HepG2 (cell line): ENCODE measurements at regions not wholly inside any gene's neighbourhood (a gene's known extent, or its start where the extent isn't known, plus 50 kb on each side); places are given as distances from the start of the nearest gene placed in this dataset.

ENCODE experiments used
- E2F5 ChIP-seq: sonication (generic); formaldehyde crosslinking; conservative IDR thresholded peaks from 2 replicates; pipeline ENCODE4 v1.4.0; 2020; ENCODE audit warnings: missing genetic modification reagents
- ELF1 ChIP-seq: sonication (generic); formaldehyde crosslinking; IDR thresholded peaks from 2 replicates; pipeline ENCODE4 v1.4.0; 2020; ENCODE audit warnings: missing genetic modification reagents
- FOXK1 ChIP-seq: sonication (generic); formaldehyde crosslinking; IDR thresholded peaks from 2 replicates; pipeline ENCODE4 v1.4.0; 2020; ENCODE audit warnings: low read depth, missing genetic modification reagents, borderline replicate concordance
- GRHL1 ChIP-seq: sonication (generic); formaldehyde crosslinking; conservative IDR thresholded peaks from 2 replicates; pipeline ENCODE4 v1.8.0; 2022; ENCODE audit warnings: missing genetic modification reagents
- GTF2F1 ChIP-seq: fragments of 150-350 bp; IDR thresholded peaks from 2 replicates; pipeline ENCODE4 v1.6.1; 2014; ENCODE audit warnings: low read length
- HIVEP1 ChIP-seq: sonication (generic); formaldehyde crosslinking; IDR thresholded peaks from 2 replicates; pipeline ENCODE4 v1.4.0; 2020; ENCODE audit warnings: mild to moderate bottlenecking, missing genetic modification reagents
- LCORL ChIP-seq, 2 experiments: fragments of 450-650 bp in 1 of 2; sonication (generic) in 1 of 2; formaldehyde crosslinking in 1 of 2; IDR thresholded peaks; 2 replicates each; pipeline versions ENCODE4 v1.5.0 to v1.6.1; 2017 to 2020; ENCODE audit warnings: antibody characterized with exemption in 1 of 2, missing genetic modification reagents in 1 of 2
- MBD4 ChIP-seq: IDR thresholded peaks from 2 replicates; pipeline ENCODE4 v1.6.1; 2012; ENCODE audit warnings: low read length, inconsistent platforms, borderline replicate concordance
- MEF2D ChIP-seq: sonication (generic); formaldehyde crosslinking; IDR thresholded peaks from 2 replicates; pipeline ENCODE4 v1.5.1; 2020; ENCODE audit warnings: mild to moderate bottlenecking, missing genetic modification reagents
- NKX3-1 ChIP-seq: sonication (generic); formaldehyde crosslinking; IDR thresholded peaks from 2 replicates; pipeline ENCODE4 v1.5.0; 2020; ENCODE audit warnings: missing genetic modification reagents
- SIN3A ChIP-seq: IDR thresholded peaks from 2 replicates; pipeline ENCODE4 v1.6.1; 2011; ENCODE audit warnings: low read depth, mild to moderate bottlenecking, control low read depth, low read length, borderline replicate concordance
- SNRNP70 ChIP-seq: fragments of 200-400 bp; formaldehyde crosslinking; IDR thresholded peaks from 2 replicates; pipeline ENCODE4 v1.6.1; 2017; ENCODE audit warnings: mild to moderate bottlenecking, low read depth, low read length, moderate library complexity
- ZFP36L1 ChIP-seq: sonication (generic); formaldehyde crosslinking; IDR thresholded peaks from 2 replicates; pipeline ENCODE4 v1.8.0; 2022; ENCODE audit warnings: mild to moderate bottlenecking, missing genetic modification reagents, moderate library complexity
- ZGPAT ChIP-seq: IDR thresholded peaks from 2 replicates; pipeline ENCODE4 v1.6.1; 2016; ENCODE audit warnings: mild to moderate bottlenecking
- ZKSCAN8 ChIP-seq: IDR thresholded peaks from 2 replicates; pipeline ENCODE4 v1.6.1; 2016; ENCODE audit warnings: borderline replicate concordance, missing genetic modification reagents, missing compliant biosample characterization
- ZNF234 ChIP-seq: sonication (generic); formaldehyde crosslinking; conservative IDR thresholded peaks from 2 replicates; pipeline ENCODE4 v1.5.1; 2020; ENCODE audit warnings: mild to moderate bottlenecking, missing genetic modification reagents
- ZNF281 ChIP-seq: sonication (generic); formaldehyde crosslinking; IDR thresholded peaks from 2 replicates; pipeline ENCODE4 v1.4.0; 2020; ENCODE audit warnings: missing genetic modification reagents, borderline replicate concordance
- ZNF33B ChIP-seq: sonication (generic); formaldehyde crosslinking; IDR thresholded peaks from 2 replicates; pipeline ENCODE4 v1.5.1; 2020; ENCODE audit warnings: mild to moderate bottlenecking, missing genetic modification reagents
- ZNF383 ChIP-seq: sonication (generic); formaldehyde crosslinking; IDR thresholded peaks from 2 replicates; pipeline ENCODE4 v1.4.0; 2020; ENCODE audit warnings: missing genetic modification reagents, mild to moderate bottlenecking, borderline replicate concordance
- ZNF510 ChIP-seq: sonication (generic); formaldehyde crosslinking; IDR thresholded peaks from 2 replicates; pipeline ENCODE4 v1.4.0; 2020; ENCODE audit warnings: low read depth, mild to moderate bottlenecking, missing genetic modification reagents
- ZNF605 ChIP-seq: sonication (generic); formaldehyde crosslinking; IDR thresholded peaks from 2 replicates; pipeline ENCODE4 v1.8.0; 2022; ENCODE audit warnings: mild to moderate bottlenecking, missing genetic modification reagents
- ZNF678 ChIP-seq: sonication (generic); formaldehyde crosslinking; IDR thresholded peaks from 2 replicates; pipeline ENCODE4 v1.4.0; 2020; ENCODE audit warnings: mild to moderate bottlenecking, missing genetic modification reagents
- ZNF761 ChIP-seq: sonication (generic); formaldehyde crosslinking; conservative IDR thresholded peaks from 2 replicates; pipeline ENCODE4 v1.4.0; 2020; ENCODE audit warnings: mild to moderate bottlenecking, missing genetic modification reagents
- ZNF850 ChIP-seq: sonication (generic); formaldehyde crosslinking; conservative IDR thresholded peaks from 2 replicates; pipeline ENCODE4 v1.9.0; 2021; ENCODE audit warnings: mild to moderate bottlenecking, missing genetic modification reagents

GRCh38 chr20:50308513-50309279 lies 118.1 kb downstream of the CEBPB start (continued):
- TF ChIP-seq GRHL1 (CRISPR knock-in tag) (no peak), LCORL (IDR thresholded peaks at IDR 0.05) (no peak), LCORL (CRISPR knock-in tag; IDR thresholded peaks at IDR 0.05) (peak; percentile 91), ZNF678 (CRISPR knock-in tag) (peak; percentile 57; the same call in 1 of the 2 replicates), SNRNP70 (no peak), ELF1 (CRISPR knock-in tag) (peak; percentile 61; the same call in 1 of the 2 replicates), E2F5 (CRISPR knock-in tag) (no peak; the same call in 1 of the 2 replicates), ZNF850 (CRISPR knock-in tag) (no peak), MBD4 (no peak), ZNF605 (CRISPR knock-in tag) (peak; percentile 48; the same call in 1 of the 2 replicates), ZNF510 (no peak; the same call in 1 of the 2 replicates), ZFP36L1 (CRISPR knock-in tag) (0 out of 2 replicates have a peak, but pooled peaks have one; percentile 83), NKX3-1 (CRISPR knock-in tag) (no peak), HIVEP1 (CRISPR knock-in tag) (peak; percentile 93), ZKSCAN8 (CRISPR knock-in tag) (peak; percentile 94), GTF2F1 (no peak), ZNF281 (peak; percentile 76), ZNF234 (CRISPR knock-in tag) (no peak), ZNF761 (CRISPR knock-in tag) (peak; percentile 41; the same call in 1 of the 2 replicates), ZNF383 (CRISPR knock-in tag) (0 out of 2 replicates have a peak, but pooled peaks have one; percentile 30), SIN3A (no peak), MEF2D (CRISPR knock-in tag) (peak; percentile 67), ZNF33B (CRISPR knock-in tag) (no peak; the same call in 1 of the 2 replicates), ZGPAT (CRISPR knock-in tag) (peak; percentile 78; the same call in 1 of the 2 replicates), FOXK1 (CRISPR knock-in tag) (peak; percentile 55; the same call in 1 of the 2 replicates)
